ENCODE measurements at regions not wholly inside any gene's neighbourhood (a gene's known extent, or its start where the extent isn't known, plus 50 kb on each side); places are given as distances from the start of the nearest gene placed in this dataset.

- no peak for ATAC-seq (ENCODE audit: low FRiP score in 2 of 2)
- DNase-seq: no peak
- 67 to 75% methylated on average over 1 of the region's 1 CpG for WGBS, 2 donors
- H3K36me3 ChIP-seq: no peaks in the 10 kb centered on the region
- no peaks in the 10 kb centered on the region for H3K4me1 ChIP-seq
- no peaks in the 10 kb centered on the region for H3K27me3 ChIP-seq
- no peak overlapping the region for H3K4me3 ChIP-seq
- H3K27ac ChIP-seq: no peak overlapping the region
- no peaks in the 10 kb centered on the region for H3K9me3 ChIP-seq
- TF ChIP-seq POLR2AphosphoS5 (IDR thresholded peaks at IDR 0.05): no peak
- TF ChIP-seq POLR2A (IDR thresholded peaks at IDR 0.05): no peak
- no peak for TF ChIP-seq CTCF (IDR thresholded peaks at IDR 0.05)
- TF ChIP-seq EP300 (IDR thresholded peaks at IDR 0.05): no peak
These were observed 123.3 kb upstream of the MME start for GRCh38 chr3:154956815-154957214.

- 74 to 83% methylated on average over 2 of the region's 2 CpGs for WGBS, 2 donors
- no peaks in the 10 kb centered on the region for H3K36me3 ChIP-seq
- ATAC-seq (ENCODE audit: low FRiP score in 2 of 2) (no peak), DNase-seq (no peak)
- H3K9me3 ChIP-seq: no peaks in the 10 kb centered on the region
- no peak overlapping the region for H3K4me3 ChIP-seq
- no peaks in the 10 kb centered on the region for H3K27me3 ChIP-seq
- H3K27ac ChIP-seq: no peak overlapping the region
- no peaks in the 10 kb centered on the region for H3K4me1 ChIP-seq
- TF ChIP-seq POLR2A (IDR thresholded peaks at IDR 0.05) (no peak), POLR2AphosphoS5 (IDR thresholded peaks at IDR 0.05) (no peak), CTCF (IDR thresholded peaks at IDR 0.05) (no peak), EP300 (IDR thresholded peaks at IDR 0.05) (no peak)
These were observed 124.1 kb upstream of the MME start for GRCh38 chr3:154955907-154956533.

GRCh38 chr3:154954757-154955156, 125.4 kb upstream of the MME start:
- H3K4me1 ChIP-seq: no peaks in the 10 kb centered on the region
- 14 to 29% methylated on average over 1 of the region's 1 CpG for WGBS, 2 donors
- DNase-seq (no peak), ATAC-seq (ENCODE audit: low FRiP score in 2 of 2) (no peak)
- no peak overlapping the region for H3K4me3 ChIP-seq
- TF ChIP-seq EP300 (IDR thresholded peaks at IDR 0.05): no peak
- peak in 4 of 6 experiments; percentile 11 to 30 (median 19) for TF ChIP-seq CTCF (IDR thresholded peaks at IDR 0.05)
- no peaks in the 10 kb centered on the region for H3K27me3 ChIP-seq
- no peak overlapping the region for H3K27ac ChIP-seq
- H3K9me3 ChIP-seq: no peaks in the 10 kb centered on the region
- H3K36me3 ChIP-seq: no peaks in the 10 kb centered on the region

GRCh38 chr3:154953538-154953937, 126.6 kb upstream of the MME start:
- no peak for DNase-seq
- H3K4me3 ChIP-seq: no peak overlapping the region
- no peaks in the 10 kb centered on the region for H3K4me1 ChIP-seq
- no peaks in the 10 kb centered on the region for H3K9me3 ChIP-seq
- WGBS, 2 donors: 60 to 61% methylated on average over 3 of the region's 3 CpGs
- no peak overlapping the region for H3K27ac ChIP-seq
- no peak for ATAC-seq (ENCODE audit: low FRiP score in 2 of 2)
- no peaks in the 10 kb centered on the region for H3K27me3 ChIP-seq
- no peaks in the 10 kb centered on the region for H3K36me3 ChIP-seq
- no peak for TF ChIP-seq POLR2A (IDR thresholded peaks at IDR 0.05)
- TF ChIP-seq EP300 (IDR thresholded peaks at IDR 0.05): no peak
- TF ChIP-seq POLR2AphosphoS5 (IDR thresholded peaks at IDR 0.05): no peak
- TF ChIP-seq CTCF (IDR thresholded peaks at IDR 0.05): no peak

- 88 to 96% methylated on average over 6 of the region's 6 CpGs for WGBS, 2 donors
These were observed 127.6 kb upstream of the MME start for GRCh38 chr3:154952553-154952952.

More at GRCh38 chr3:154952553-154952952, 127.6 kb upstream of the MME start:
- no peak overlapping the region for H3K4me3 ChIP-seq
- no peaks in the 10 kb centered on the region for H3K4me1 ChIP-seq
- H3K9me3 ChIP-seq: no peaks in the 10 kb centered on the region
- no peak for ATAC-seq (ENCODE audit: low FRiP score in 2 of 2)
- H3K27ac ChIP-seq: no peak overlapping the region
- no peaks in the 10 kb centered on the region for H3K27me3 ChIP-seq
- no peaks in the 10 kb centered on the region for H3K36me3 ChIP-seq
- DNase-seq: no peak
- TF ChIP-seq EP300 (IDR thresholded peaks at IDR 0.05): no peak
- TF ChIP-seq POLR2A (IDR thresholded peaks at IDR 0.05): no peak
- no peak for TF ChIP-seq CTCF (IDR thresholded peaks at IDR 0.05)
- TF ChIP-seq POLR2AphosphoS5 (IDR thresholded peaks at IDR 0.05): no peak

Data from upper lobe of left lung (tissue), 6 donors.